NCI-H510A (cell line): ENCODE measurements at regions not wholly inside any gene's neighbourhood (a gene's known extent, or its start where the extent isn't known, plus 50 kb on each side); places are given as distances from the start of the nearest gene placed in this dataset.

Experiments used
- DNase-seq: peaks from one replicate; lab custom pipeline; 2025; lab: John Stamatoyannopoulos, UW

DNA sequence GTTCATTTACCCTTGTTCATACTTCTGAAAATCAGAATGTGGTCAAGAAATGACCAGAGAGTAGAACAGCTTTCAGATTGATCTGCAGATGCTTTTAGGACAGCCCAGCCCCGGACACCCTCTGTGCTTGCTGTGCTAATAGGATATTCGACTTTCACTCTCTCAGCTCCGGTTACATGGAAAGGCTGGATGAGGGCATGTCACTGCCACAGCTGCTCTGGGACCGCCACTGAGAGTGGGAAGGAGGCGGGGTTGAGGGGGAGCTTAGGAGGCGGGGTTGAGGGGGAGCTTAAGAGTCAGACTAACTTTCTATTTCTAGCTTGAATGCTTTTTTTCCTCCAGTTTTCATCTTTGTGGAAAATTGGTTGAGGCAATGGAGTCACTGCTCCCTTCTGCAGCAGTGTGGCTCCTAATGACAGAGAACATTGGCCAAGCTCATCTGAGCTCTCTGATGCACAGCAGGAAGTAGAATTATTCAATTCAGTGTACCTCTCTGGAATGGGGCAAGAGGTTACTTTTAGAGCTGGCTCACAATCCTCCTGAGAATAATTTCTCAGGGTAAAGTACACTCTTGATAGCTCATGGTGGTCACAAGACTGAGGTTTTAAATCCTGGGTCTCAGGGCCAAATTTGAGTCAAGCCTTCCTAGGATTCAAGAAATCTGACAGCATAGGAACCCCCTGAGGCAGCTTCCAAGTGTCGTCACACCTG is 74.6 kb upstream of the NPAS1 start:
- DNase-seq, result peak; percentile 86

DNA sequence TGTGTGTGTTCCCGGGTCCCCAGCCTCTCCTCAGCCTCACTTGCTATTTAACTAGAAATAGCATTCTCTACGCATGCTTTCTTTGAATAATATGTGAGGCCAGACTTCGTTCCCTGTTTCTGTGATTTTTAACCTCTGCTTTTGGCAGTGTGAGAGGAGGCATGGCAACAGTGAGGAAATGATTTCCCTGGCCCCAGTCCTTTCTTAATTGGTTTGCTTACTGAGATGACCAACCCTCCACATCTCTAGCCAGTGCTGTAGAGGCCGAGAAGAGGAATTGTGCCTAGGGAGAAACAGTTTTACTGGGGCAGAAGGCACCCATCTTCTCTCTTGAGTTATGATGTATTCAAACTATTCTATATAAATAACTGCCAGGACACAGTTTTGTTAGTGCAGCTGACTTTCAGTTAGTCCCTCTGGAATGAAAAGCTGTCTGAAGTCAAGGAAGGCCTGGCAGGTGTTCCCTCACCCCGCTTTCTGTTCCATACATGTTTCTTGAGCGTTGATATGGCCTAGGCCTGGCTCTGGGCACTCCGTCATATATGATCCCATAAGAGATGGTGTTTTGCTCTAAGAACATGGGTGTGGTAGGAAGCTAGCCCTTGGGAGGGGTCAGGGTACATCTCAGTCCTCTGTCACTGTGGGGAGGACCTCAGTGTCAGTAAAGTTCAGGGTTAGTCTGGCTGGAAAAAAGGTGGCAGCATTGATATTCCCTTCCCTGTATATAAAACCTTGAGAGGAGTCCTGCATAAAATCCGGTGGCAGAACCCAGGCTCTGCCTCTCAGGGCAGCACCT is 73.7 kb upstream of the NPAS1 start:
- DNase-seq, result no peak

DNA sequence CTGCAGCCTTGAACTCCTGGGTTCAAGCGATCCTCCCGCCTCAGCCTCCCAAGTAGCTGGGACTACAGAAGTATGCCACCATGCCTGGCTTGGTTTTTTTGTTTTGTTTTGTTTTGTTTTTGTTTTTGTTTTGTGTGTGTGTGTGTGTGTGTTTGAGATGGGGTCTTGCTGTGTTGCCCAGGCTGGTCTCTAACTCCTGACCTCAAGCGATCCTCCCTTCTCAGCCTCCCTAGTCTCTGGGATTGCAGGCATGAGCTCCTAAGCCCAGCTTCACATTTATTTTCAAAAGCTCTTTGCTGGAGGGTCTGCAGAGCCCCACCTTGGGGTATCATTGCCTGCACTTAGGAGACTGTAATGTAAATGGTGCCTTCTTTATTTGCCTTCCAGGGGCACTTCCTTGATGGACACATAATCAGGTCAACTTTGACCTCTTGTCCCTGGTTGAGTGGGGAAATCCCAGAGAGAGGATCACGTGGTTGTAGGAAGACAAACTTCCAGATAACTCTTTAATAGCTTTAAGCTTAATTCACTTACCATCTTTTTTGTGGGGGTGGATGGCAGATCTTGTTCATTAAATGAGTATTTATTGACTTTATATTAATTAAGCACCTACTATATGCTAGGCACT is 72.9 kb upstream of the NPAS1 start:
- DNase-seq, result no peak

DNA sequence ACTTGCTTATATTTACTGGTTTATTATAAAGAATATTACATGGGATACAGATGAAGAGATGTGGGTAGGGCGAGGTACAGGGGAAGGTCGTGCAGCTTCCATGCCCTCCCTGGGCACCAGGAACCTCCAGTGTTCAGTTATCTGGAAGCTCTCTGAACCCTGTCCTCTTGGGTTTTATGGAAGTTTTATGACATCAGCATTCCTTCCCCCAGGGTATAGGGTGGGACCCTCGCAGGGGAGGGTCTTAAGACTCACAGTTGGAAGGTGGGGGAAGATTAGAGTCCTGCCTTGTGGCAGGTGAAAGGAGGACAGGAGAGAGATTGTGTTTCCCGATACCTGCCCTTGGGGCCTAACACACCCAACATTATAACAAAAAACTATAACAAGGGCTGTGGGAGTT is 71.8 kb upstream of the NPAS1 start:
- DNase-seq, result no peak

DNA sequence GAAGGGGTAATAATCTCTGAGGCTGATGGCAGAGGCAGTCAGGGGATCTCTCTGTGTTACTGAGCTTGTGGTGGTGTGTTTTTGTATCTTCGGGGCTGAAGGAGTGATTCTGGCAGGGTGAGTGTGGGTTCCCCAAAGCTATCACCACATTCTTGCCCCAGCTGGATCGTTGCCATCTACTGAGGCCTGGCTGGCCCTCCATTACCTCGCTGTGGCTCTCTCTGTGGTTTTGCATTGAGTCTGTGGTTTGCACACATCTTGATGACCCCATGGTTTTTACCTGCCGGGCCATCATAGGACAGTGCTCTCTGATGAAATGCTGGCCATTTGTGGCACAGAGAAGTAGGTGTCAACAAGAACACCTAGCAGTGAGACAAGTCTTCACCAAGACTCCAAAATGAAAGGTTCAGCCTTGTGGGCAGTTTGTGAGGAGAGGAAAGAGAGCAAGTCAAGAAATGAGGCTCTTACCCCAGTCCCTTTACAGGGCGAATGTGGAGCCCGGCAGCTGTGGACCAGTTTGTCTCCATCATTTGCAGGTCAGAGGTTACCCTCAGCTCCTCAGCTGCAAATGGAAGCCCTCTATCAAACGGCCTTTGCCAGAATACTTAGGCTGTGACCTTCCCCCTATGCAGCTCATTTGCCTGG is 69.0 kb upstream of the NPAS1 start:
- DNase-seq, result no peak

DNA sequence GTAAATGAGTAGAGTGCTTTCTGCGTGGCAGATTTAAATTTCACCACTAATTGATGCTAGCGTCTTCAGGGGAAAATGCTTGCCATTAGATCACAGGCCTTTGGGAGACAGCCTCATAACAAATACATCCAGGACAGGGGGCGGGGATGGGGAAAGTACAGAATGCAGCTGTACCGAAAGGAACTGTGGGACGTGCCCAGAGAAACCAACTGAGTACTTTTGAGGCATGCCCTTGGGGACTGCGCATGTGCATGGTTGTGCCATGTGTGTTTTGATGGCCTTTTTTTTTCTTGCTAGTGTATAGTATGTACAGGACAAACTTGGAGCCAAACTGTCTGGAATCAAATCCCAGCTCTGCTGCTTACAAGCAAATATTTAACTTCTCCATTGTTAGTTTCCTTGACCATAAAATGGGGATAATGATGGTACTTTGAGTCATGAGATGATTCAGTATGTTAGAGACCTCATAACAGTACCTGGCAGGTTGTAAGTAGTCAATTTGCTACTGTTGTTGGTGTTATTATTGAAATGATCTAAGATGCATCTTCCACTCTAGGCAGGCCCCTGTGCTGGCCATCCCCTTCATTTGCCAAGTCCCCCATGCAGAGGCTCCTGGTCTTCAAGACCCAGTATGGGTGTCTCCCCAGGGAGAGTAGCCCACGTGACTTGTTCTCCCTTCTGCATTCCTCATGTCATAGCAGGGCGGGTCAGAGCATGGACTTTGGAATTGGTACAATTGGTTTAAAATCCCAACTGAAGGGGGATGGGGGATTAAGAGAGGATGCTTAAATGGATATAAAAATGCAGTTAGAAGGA is 68.3 kb upstream of the NPAS1 start:
- DNase-seq, result no peak

DNA sequence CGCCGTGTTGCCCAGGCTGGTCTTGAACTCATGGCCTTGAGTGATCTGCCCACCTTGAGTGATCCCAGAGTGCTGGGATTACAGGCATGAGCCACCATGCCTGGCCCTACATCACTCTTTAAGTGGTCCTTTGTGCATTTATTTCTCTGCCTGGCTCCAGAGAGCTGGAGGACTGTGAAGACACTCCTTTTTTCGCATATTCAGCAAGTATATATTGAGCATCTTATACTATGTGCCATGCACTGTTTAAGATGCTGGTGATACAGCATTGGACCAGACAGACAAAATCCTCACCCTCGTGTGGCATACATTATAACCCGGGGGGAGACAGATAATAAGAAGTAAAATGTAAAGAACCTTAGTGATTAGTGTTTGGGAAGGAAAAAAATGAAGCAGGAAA is 66.8 kb upstream of the NPAS1 start:
- DNase-seq, result no peak

DNA sequence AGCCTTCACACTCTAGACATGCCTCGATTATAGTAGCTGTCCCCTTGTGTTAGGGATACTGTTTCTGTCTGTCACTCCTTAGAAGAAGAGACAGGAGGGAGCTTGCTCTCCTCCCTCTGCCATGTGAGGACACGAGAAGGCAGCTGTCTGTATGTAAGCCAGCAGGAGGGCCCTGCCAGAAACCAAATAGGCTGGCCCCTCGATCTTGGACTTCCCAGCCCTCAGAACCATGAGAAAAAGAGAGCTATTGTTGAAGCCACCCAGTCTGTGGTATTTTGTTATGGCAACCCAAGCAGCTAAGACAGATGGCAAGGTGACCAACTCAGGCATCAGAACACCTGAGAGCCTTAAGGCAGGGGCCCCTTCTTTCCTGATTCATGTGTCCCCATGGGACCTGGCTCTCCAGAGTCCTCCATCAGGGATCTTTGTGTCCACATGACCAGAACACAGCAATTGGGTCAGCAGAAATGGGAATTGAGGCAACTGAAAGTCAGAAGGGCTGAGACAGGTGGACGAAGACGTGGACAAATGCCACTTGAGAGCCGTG is 65.6 kb upstream of the NPAS1 start:
- DNase-seq, result peak; percentile 24

DNA sequence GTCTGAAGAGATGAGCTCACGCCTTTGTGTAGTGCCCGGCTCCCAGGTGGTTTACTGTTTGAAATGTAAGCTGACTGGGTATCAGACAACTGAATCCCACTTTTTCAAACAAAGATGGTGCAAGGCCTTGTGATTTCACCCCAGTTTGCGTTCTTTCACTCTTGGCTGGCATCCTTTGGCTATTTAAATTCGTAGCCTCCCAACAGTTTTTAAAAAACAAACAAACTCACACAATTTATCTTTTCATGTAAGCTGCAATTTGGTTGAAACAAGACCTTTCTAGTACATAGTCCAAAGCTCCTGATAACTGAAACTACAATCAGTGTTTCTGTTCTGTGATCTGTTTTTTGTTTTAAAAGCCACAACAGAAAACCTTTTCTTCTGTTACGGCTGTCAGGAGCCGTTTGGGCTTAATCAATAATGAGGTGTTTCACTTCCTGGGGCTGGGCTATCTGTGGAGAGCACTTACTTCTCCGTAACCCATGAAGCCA is 65.1 kb upstream of the NPAS1 start:
- DNase-seq, result no peak

DNA sequence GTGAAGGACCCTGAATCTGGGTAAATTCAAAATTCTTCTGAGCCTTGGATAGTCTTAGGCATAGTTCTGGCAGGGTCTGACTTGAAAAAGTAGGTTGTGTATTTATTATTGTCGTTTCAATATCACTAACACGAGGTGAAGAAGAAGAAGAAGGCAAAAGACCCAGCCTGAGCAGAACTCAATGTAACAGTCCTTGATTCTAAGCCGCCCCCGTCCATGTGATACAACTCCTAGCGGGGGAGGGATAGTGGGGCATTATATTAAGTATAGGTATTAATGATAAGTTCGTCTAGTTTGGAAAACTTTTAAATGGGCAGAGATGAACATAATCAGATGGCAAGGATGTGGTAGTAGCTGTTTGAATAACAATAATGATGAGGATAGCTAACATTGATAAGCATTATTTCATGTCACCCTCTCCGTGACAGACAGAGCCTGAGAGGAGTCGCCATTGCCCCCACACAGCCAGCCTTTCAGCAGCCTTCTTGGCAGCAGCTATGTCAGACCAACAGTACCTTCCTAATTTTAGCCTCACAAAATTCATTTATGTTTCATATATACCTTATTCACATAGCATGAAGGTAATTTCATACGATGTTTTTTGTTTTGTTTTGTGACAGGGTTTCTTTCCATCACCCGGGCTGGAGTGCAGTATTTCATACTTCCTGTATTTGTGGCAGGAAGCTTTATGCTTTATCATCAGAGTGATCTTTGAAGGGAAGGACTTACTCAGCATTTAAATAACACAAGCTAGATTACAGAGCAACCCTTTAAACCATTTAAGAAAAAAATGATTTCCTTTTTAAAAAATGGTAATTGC is 64.4 kb upstream of the NPAS1 start:
- no peak for DNase-seq

DNA sequence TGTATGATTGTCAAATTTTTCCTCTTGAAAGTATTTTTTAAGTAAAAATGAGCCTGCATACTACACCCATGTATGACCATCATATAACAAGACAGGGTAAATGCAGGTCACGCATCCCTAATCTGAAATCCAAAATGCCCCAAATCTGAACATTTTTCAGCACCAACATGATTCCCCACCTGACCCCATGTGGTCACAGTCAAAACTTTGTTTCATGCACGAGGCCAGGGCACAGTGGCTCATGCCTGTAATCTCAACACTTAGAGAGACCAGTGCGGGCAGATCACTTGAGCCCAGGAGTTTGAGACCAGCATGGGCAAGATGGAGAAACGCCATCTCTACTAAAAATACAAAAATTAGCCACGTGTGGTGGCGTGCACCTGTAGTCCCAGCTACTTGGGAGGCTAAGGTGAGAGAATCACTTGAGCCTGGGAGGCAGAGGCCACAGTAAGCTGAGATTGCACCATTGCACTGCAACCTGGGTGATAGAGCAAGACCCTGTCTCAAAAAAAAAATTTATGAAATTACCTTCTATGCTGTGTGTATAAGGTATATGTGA is 63.7 kb upstream of the NPAS1 start:
- no peak for DNase-seq

DNA sequence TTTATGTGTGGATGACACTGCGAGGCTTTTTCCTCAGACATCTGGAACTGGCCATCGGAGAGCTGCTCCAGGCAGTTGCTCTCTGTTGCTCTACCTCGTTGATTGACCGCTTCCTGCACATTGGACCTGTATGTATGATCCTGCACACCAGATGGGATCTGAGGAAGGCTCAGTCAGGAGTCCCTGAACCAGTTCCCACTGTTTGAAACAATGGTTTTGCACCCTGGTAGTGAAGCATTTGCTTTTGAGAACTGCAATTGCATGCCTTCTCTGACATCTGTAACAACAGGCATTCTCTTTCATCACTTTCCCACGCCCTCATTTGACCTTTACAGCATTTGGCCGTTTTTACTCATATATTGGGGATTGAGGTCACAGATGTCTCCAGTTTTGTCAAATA is 61.1 kb upstream of the NPAS1 start:
- no peak for DNase-seq

DNA sequence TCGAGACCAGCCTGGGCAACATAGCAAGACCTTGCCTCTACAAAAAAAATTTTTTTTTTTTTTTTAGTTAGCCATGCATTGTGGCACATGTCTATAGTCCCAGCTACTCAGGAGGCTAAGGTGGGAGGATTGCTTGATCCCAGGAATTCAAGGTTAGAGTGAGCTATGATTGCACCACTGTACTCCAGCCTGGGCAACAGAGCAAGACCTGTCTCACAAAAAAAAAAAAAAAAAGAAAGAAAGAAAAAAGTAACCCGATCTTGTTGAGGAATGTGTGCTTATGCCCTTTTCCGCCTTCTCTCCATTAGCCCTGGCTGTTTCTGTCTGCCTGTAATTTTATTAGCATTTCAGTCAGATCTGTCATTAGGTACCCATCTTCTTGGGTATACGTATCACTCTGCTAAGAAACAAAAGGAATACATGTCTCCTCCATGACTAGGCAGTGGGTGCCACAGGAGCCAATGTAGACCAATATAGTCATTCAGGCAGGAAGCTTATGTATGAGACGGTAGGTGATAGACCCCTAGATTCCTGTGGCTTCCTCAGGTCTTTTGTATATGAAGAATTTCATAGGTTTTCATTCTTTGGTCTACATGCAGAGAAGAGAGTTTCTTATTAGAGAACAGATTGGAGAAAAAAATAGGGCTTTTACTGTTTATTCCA is 59.6 kb upstream of the NPAS1 start:
- no peak for DNase-seq

DNA sequence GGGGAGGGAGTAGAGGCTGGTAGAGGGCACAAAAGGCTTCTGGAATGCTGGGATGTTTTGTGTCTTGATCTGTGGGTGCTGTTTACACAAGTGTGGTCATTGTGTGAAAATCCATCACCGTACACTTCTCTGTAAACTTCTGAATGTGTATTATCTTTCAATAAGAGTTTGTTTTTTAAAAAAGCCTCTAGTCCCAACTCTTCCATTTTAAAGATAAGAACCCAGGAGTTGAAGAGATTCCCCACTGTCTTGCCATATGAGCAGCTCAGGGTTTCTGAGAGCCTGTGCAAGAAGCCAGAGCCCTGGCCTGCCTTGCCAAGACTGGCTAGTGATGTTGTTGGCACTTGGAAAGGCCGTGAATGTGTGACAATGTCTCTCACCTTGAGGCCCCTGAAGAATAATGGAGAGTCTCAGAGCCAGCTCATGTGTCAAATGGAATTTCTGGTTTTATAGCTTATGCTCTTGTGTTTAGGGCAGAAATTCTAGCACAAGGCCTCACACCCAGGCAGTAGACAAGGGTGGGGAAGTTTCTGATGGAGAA is 57.5 kb upstream of the NPAS1 start:
- DNase-seq, result no peak

DNA sequence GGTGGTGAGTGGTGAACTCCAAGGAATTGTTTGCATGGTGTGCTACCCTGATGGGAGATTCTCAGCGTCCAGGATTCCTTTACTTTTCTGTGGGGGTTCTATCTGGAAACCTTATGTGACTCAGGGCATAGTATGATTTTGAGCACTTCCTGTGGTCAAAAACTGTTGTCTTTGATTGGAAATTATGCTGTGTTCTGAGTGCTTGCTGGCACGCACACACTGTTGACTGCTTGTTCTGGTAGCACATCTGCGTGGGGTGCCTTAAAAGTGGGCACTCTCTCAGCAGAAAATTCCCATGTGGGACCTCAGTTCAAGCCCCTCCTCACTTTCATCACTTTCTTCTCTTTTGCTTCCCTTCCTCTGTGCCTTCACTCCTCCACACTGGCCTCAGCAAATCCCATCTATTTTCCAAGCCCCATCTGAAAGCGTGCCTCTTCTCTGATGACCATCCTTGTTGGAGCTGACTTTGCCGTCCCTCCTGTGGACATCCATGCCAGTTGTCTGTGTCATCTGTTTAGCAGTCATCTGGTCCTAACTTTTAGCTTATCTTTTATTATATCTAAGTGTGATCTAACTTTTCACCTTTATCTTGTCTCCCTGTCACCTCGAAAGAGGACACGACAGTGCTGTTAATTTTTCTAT is 56.4 kb upstream of the NPAS1 start:
- DNase-seq, result no peak

DNA sequence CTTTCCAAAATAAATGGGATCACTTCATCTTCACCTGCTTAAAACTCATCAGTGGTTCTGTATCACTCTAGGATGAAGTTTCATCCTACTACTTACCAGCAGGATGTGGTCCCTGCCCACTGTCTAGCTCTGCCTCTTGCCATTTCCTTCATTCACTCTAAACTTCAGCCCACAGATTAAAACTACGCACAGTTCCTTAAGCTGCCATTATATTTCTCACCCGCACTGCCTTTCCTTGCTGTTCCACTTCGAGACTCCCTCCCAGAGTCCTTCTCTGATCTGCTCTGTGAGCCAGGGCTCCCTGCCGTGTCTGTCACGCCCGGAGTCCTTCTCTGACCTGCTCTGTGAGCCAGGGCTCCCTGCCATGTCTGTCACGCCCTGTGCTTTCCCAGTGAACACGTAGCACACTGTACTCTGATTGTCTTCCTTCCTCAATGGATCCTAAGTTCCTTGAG is 52.0 kb upstream of the NPAS1 start:
- no peak for DNase-seq
